Keratinocyte (primary cell): ENCODE measurements at regions not wholly inside any gene's neighbourhood (a gene's known extent, or its start where the extent isn't known, plus 50 kb on each side); places are given as distances from the start of the nearest gene placed in this dataset.

Experiments used
- DNase-seq: peaks from one replicate; pipeline ENCODE4 v3.0.0-alpha.2; 2011; ENCODE audit warnings: low read depth, missing footprints, low spot score
- FAIRE-seq: peaks from 2 replicates; lab custom pipeline; 2011; peaks lifted over from hg19 to GRCh38; lab: Jason Lieb, UNC
- H2AFZ ChIP-seq: 2 replicates; pipeline ENCODE4 v1.6.0; 2012; ENCODE audit warnings: low read length, control low read depth, inconsistent platforms; ENCODE audit not compliant: control insufficient read depth
- H3K27ac ChIP-seq: 2 replicates; pipeline ENCODE4 v1.5.1; 2011; ENCODE audit warnings: low read length; ENCODE audit not compliant: control insufficient read depth, insufficient read depth
- H3K27me3 ChIP-seq: 3 replicates; pipeline ENCODE4 v1.6.0; 2011; ENCODE audit warnings: low read length; ENCODE audit not compliant: control insufficient read depth, insufficient read depth; ENCODE audit errors: extremely low read depth
- H3K36me3 ChIP-seq, 2 experiments: 2 replicates in 1 of 2; 3 replicates in 1 of 2; pipeline ENCODE4 v1.5.1; 2011; ENCODE audit warnings: low read length in 2 of 2, mild to moderate bottlenecking in 1 of 2; ENCODE audit not compliant: control insufficient read depth in 2 of 2, insufficient read depth in 2 of 2; ENCODE audit errors: extremely low read depth in 1 of 2
- H3K4me1 ChIP-seq: 3 replicates; pipeline ENCODE4 v1.5.1; 2011; ENCODE audit warnings: low read length; ENCODE audit not compliant: control insufficient read depth, insufficient read depth; ENCODE audit errors: extremely low read depth
- H3K4me2 ChIP-seq: 3 replicates; pipeline ENCODE4 v1.6.0; 2011; ENCODE audit warnings: low read depth, low read length; ENCODE audit not compliant: control insufficient read depth, insufficient read depth; ENCODE audit errors: extremely low read depth
- H3K4me3 ChIP-seq, 3 experiments: fragments of 200-600 bp in 1 of 3; sonication (generic) in 1 of 3; 2 replicates in 2 of 3; 3 replicates in 1 of 3; pipeline ENCODE4 v1.5.1; 2011 to 2016; ENCODE audit warnings: low read length in 3 of 3, mild to moderate bottlenecking in 3 of 3, control low read depth in 2 of 3, inconsistent platforms in 1 of 3, low read depth in 1 of 3, mixed read lengths in 1 of 3, mixed run types in 1 of 3, moderate library complexity in 1 of 3; ENCODE audit not compliant: control insufficient read depth in 2 of 3, insufficient read depth in 2 of 3; ENCODE audit errors: extremely low read depth in 1 of 3
- H3K79me2 ChIP-seq: 2 replicates; pipeline ENCODE4 v1.6.0; 2012; ENCODE audit warnings: low read length; ENCODE audit not compliant: control insufficient read depth, insufficient read depth
- H3K9ac ChIP-seq: 3 replicates; pipeline ENCODE4 v1.6.0; 2011; ENCODE audit warnings: low read length; ENCODE audit not compliant: control insufficient read depth, insufficient read depth; ENCODE audit errors: extremely low read depth
- H3K9me1 ChIP-seq: 3 replicates; pipeline ENCODE4 v1.6.0; 2011; ENCODE audit warnings: low read length; ENCODE audit not compliant: control insufficient read depth, insufficient read depth; ENCODE audit errors: extremely low read depth
- H3K9me3 ChIP-seq: 2 replicates; pipeline ENCODE4 v1.5.1; 2012; ENCODE audit warnings: low read depth, low read length; ENCODE audit not compliant: control insufficient read depth
- H4K20me1 ChIP-seq: 3 replicates; pipeline ENCODE4 v1.6.0; 2011; ENCODE audit warnings: low read length; ENCODE audit not compliant: control insufficient read depth, insufficient read depth; ENCODE audit errors: extremely low read depth
- EZH2 ChIP-seq: IDR thresholded peaks from one replicate; pipeline ENCODE4 v1.6.1; 2012; ENCODE audit warnings: inconsistent platforms, mild to moderate bottlenecking, low read length, moderate library complexity
- dilution Hi-C: fragments of 300-500 bp; cut with MboI; formaldehyde crosslinking; loops from one replicate; pipeline ENCODE4 v1.7.0; 2020; ENCODE audit warnings: low sequenced_read_pairs; ENCODE audit not compliant: extremely low pct_ligation_motif_present
- TF ChIP-seq, protein P1 (sequence below), 3 experiments: IDR thresholded peaks in 1 of 3; conservative IDR thresholded peaks in 1 of 3; optimal IDR thresholded peaks in 1 of 3; 2 replicates in 2 of 3; 3 replicates in 1 of 3; pipeline versions ENCODE3 to v1.5.1; 2011; ENCODE audit warnings: low read length in 3 of 3, mild to moderate bottlenecking in 3 of 3, moderate library complexity in 2 of 3, control low read depth in 1 of 3, inconsistent platforms in 1 of 3; ENCODE audit not compliant: insufficient read depth in 2 of 3; ENCODE audit errors: extremely low read depth in 1 of 3

DNA sequence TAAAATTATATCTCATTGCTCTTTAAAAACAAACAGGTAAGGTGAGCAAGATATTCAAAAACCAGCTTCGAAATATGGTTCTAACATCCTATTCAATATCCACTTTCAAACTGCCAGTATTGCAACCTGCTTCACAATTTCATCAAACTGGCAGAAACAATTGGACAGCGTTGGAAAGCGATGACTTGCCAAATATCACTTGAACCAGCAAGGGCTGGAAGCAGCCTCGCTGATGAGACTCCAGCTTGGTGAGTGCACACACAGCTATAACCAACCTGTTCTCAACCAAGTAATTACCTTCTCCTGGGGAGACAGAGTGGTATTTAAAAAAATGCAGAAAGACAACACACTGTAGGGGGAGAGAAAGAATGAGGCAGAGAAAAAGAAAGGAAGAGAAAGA is 155.8 kb upstream of the RAI2 start:
- Histone ChIP-seq H3K4me3 (no peak overlapping the region), H3K9me3 (no peaks in the 10 kb centered on the region), H3K9ac (no peak overlapping the region), H3K27me3 (no peaks in the 10 kb centered on the region), H3K4me2 (no peak overlapping the region), H3K79me2 (no peaks in the 10 kb centered on the region), H3K27ac (no peak overlapping the region), H2AFZ (no peak overlapping the region), H3K36me3 (no peaks in the 10 kb centered on the region), H4K20me1 (no peaks in the 10 kb centered on the region), H3K9me1 (no peaks in the 10 kb centered on the region), H3K4me1 (no peaks in the 10 kb centered on the region)
- dilution Hi-C loops: no loop called here
- DNase-seq (no peak), FAIRE-seq (no peak)
- no peak for TF ChIP-seq EZH2
- TF ChIP-seq, protein P1, sequence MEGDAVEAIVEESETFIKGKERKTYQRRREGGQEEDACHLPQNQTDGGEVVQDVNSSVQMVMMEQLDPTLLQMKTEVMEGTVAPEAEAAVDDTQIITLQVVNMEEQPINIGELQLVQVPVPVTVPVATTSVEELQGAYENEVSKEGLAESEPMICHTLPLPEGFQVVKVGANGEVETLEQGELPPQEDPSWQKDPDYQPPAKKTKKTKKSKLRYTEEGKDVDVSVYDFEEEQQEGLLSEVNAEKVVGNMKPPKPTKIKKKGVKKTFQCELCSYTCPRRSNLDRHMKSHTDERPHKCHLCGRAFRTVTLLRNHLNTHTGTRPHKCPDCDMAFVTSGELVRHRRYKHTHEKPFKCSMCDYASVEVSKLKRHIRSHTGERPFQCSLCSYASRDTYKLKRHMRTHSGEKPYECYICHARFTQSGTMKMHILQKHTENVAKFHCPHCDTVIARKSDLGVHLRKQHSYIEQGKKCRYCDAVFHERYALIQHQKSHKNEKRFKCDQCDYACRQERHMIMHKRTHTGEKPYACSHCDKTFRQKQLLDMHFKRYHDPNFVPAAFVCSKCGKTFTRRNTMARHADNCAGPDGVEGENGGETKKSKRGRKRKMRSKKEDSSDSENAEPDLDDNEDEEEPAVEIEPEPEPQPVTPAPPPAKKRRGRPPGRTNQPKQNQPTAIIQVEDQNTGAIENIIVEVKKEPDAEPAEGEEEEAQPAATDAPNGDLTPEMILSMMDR (optimal IDR thresholded peaks at IDR 0.05 in 1 of 3, IDR thresholded peaks at IDR 0.05 in 1 of 3, conservative IDR thresholded peaks at IDR 0.05 in 1 of 3; ENCODE audit: extremely low read depth in 1 of 3, insufficient read depth in 2 of 3, low read length in 3 of 3): no peak

DNA sequence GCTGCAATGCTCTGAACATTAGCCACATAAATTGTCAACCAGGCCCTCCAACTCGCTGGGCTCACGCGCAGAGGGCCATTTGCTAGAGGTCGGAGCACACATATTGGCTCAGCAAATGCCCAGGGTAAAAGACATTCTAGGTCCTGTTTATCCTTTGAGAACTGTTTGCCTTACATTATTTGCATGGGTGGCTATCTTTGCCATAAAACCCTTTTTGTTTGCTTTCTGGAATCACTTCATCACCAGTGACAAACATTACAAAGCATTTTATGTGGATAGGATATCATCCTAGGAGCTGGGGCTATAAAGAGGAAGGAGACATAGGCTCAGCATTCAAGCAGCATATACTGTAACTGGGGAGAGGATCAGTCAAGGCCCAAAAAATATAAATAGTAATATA is 149.2 kb upstream of the RAI2 start:
- H4K20me1 ChIP-seq: no peaks in the 10 kb centered on the region
- no peak overlapping the region for H2AFZ ChIP-seq
- no peak for DNase-seq
- no peaks in the 10 kb centered on the region for H3K36me3 ChIP-seq
- H3K4me2 ChIP-seq: no peak overlapping the region
- H3K4me3 ChIP-seq: no peak overlapping the region
- FAIRE-seq: no peak
- no peaks in the 10 kb centered on the region for H3K27me3 ChIP-seq
- no peaks in the 10 kb centered on the region for H3K4me1 ChIP-seq
- no peaks in the 10 kb centered on the region for H3K9me1 ChIP-seq
- H3K9me3 ChIP-seq: no peaks in the 10 kb centered on the region
- no peaks in the 10 kb centered on the region for H3K79me2 ChIP-seq
- dilution Hi-C loops: no loop called here
- no peak overlapping the region for H3K27ac ChIP-seq
- no peak overlapping the region for H3K9ac ChIP-seq
- TF ChIP-seq, protein P1 (optimal IDR thresholded peaks at IDR 0.05 in 1 of 3, IDR thresholded peaks at IDR 0.05 in 1 of 3, conservative IDR thresholded peaks at IDR 0.05 in 1 of 3; ENCODE audit: extremely low read depth in 1 of 3, insufficient read depth in 2 of 3, low read length in 3 of 3): no peak
- no peak for TF ChIP-seq EZH2
